ENCODE measurements at regions not wholly inside any gene's neighbourhood (a gene's known extent, or its start where the extent isn't known, plus 50 kb on each side); places are given as distances from the start of the nearest gene placed in this dataset.

DNA sequence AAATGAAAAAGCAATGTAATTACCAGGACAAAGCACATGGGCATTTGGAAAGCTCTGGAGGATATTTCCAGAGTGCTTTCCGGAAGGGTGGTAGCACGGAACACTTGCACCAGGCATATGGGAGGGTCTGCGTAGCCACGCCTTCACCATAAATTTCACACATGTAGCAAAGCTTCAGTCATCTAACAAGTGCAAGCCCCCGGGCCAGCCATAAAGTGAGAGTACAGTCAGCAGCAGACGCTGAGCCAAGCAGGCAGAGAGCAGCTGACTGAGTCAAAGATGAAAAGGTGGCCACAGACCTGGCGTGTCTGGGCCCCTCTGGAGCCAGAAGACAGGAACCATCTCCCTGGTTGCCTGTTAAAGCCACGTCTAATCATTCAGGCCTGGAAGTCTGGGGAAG lies 130.6 kb downstream of the SEC14L1 start:
- no peak for TF ChIP-seq POLR2AphosphoS5 (IDR thresholded peaks at IDR 0.05; ENCODE audit: low read depth, low read length)
- TF ChIP-seq POU2F2 (IDR thresholded peaks at IDR 0.05; ENCODE audit: low read depth, low read length): no peak
- TF ChIP-seq POLR2A (IDR thresholded peaks at IDR 0.05; ENCODE audit: low read depth, low read length): no peak
